Activated CD4-positive, alpha-beta T cell treated with anti-CD3 and anti-CD28 coated beads for 24 hours (primary cell): ENCODE measurements at regions not wholly inside any gene's neighbourhood (a gene's known extent, or its start where the extent isn't known, plus 50 kb on each side); places are given as distances from the start of the nearest gene placed in this dataset.

Experiments
- DNase-seq, 2 donors: peaks; one replicate each; pipeline ENCODE4 v3.0.0-alpha.2; 2020; ENCODE audit warnings: low read depth in 2 of 2

- DNase-seq, result no peak
Observed at GRCh38 chr13:95497381-95497807, 55.1 kb upstream of the CLDN10 start.

- DNase-seq, result no peak
Observed at GRCh38 chr13:95498886-95499285, 53.6 kb upstream of the CLDN10 start.

- no peak for DNase-seq
Observed at GRCh38 chr13:95499811-95500712, 52.5 kb upstream of the CLDN10 start.

- no peak for DNase-seq
Observed at GRCh38 chr13:95502216-95502615, 50.3 kb upstream of the CLDN10 start.
